ENCODE measurements at regions not wholly inside any gene's neighbourhood (a gene's known extent, or its start where the extent isn't known, plus 50 kb on each side); places are given as distances from the start of the nearest gene placed in this dataset.
"Not testable (repeated sequence)": the region's sequence is repeated elsewhere in the genome, so short reads cannot be mapped to it uniquely, and the experiment has no call there.

DNA sequence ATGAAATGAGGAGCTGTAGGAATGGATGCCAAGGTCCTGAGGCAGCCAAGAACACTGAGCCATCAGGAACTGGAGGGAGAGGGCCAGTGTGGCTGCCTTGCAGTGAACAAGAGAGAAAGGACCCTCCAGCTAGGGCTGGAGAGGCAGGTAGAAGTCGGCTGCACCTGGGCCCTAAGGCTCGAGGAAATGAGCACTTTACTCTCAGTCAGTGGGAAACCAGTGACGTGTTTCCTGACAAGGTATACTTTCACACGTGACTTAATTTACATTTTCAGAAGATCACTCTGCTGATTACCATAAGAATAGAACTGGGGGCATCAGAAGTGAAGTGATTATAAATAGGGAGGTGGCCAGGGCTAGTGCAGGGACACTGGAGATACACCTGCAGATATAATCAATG lies 115.2 kb downstream of the C17orf67 start:
- TF ChIP-seq, protein P1, sequence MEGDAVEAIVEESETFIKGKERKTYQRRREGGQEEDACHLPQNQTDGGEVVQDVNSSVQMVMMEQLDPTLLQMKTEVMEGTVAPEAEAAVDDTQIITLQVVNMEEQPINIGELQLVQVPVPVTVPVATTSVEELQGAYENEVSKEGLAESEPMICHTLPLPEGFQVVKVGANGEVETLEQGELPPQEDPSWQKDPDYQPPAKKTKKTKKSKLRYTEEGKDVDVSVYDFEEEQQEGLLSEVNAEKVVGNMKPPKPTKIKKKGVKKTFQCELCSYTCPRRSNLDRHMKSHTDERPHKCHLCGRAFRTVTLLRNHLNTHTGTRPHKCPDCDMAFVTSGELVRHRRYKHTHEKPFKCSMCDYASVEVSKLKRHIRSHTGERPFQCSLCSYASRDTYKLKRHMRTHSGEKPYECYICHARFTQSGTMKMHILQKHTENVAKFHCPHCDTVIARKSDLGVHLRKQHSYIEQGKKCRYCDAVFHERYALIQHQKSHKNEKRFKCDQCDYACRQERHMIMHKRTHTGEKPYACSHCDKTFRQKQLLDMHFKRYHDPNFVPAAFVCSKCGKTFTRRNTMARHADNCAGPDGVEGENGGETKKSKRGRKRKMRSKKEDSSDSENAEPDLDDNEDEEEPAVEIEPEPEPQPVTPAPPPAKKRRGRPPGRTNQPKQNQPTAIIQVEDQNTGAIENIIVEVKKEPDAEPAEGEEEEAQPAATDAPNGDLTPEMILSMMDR (IDR thresholded peaks at IDR 0.05; ENCODE audit: low read depth, low read length) = no peak
- H3K4me3 ChIP-seq (replicated peaks in 1 of 2; ENCODE audit: low read depth in 2 of 2, low read length in 2 of 2) = no peak overlapping the region
- no peak for DNase-seq (ENCODE audit: low read depth in 2 of 2)

DNA sequence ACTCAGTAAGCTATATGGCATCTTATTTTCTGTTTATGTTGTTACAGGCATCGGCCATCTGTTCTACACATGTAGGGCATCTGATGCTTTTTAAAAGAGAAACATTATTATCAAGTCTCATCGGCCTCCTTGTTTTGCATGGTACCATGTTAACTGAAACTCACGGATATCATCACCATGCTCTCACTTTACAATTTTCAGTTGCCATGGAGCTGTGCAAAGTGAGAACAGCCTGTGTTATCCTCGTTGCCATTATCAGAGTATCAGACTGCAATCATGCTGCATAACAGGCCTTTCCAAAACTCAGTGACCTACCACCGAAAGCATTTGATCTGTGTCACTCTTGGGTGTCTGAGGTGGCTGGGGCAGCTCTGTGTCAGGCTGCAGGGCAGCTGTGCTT lies 110.3 kb downstream of the C17orf67 start:
- DNase-seq (ENCODE audit: low read depth in 2 of 2) = no peak
- no peak overlapping the region for H3K4me3 ChIP-seq (replicated peaks in 1 of 2; ENCODE audit: low read depth in 2 of 2, low read length in 2 of 2)
- TF ChIP-seq, protein P1 (IDR thresholded peaks at IDR 0.05; ENCODE audit: low read depth, low read length) = no peak

DNA sequence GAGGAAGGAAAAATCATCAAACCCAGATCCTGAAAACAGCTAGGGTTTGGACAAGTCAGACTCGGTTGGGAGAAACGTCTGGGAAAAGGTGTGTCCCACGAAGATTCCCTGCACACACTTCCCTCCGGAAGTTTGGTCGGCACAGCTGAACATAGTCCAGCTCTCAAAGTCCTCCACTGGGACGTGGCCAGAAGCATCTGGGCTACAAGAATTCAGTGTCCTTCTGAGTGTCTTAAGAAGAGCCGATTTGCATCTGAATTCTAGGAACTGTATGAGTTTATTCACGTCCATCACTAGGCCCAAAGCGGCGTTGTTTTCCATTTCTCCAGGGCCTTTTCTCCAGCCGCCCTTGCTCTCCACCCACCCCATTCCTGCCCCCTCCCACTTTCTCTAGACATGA lies 109.1 kb downstream of the C17orf67 start:
- no peak for DNase-seq (ENCODE audit: low read depth in 2 of 2)
- TF ChIP-seq, protein P1 (IDR thresholded peaks at IDR 0.05; ENCODE audit: low read depth, low read length) = no peak
- H3K4me3 ChIP-seq (replicated peaks in 1 of 2; ENCODE audit: low read depth in 2 of 2, low read length in 2 of 2) = no peak overlapping the region

DNA sequence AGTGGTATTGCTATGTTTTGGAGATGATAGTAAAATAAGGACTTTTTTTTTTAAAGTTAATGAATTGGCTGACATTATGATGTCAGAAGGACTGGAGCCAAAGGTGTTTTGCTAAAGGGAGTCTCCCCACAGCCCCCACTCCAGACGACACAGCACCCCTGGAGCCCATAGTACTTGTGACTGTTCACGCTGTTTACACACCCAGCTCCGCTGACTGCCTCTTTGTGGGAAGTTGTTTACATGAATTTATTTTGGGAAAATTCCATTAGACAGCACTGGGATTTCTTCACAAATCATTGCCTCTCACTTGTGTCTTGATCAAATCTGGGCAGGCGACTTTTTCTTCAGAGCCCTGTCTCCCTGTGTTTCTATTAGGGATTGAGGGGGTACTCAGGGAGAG lies 108.6 kb downstream of the C17orf67 start:
- H3K4me3 ChIP-seq (replicated peaks in 1 of 2; ENCODE audit: low read depth in 2 of 2, low read length in 2 of 2) = no peak overlapping the region
- DNase-seq (ENCODE audit: low read depth in 2 of 2) = no peak
- TF ChIP-seq, protein P1 (IDR thresholded peaks at IDR 0.05; ENCODE audit: low read depth, low read length) = no peak

DNA sequence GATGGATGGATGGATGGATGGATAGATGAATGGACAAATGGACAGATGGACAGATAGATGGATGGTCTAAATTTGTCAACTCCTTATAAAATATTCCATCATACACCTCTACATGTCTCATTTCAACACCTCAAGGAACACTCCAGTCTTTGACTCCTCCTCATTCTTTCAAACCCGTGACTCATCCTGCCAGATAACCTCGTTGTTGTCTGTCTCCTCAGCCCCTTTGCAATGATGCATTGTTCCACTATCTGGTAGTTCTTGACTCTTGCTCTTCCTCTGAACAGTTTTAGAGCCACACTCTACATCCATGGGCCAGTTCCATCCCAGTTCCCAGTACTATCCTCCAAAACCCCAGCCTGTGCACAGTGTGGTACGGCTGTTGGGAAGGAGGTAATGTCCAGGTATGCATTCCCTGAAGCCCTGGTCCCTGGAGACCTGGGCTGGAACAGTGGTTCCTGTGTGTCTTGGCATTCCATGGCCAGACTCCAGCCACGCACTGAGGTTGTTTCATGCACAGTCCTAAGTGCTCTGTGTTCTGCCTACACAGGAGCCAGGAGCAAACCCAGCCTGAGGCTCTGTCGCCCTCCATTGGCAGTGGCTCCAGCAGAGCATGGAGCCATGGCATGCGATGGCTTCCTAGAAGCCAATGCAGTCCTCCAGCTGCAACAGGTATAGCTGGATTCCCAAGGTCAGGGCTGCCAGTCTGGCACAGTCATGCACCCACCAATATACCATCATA lies 105.7 kb downstream of the C17orf67 start:
- no peak overlapping the region for H3K4me3 ChIP-seq (replicated peaks in 1 of 2; ENCODE audit: low read depth in 2 of 2, low read length in 2 of 2)
- TF ChIP-seq, protein P1 (IDR thresholded peaks at IDR 0.05; ENCODE audit: low read depth, low read length) = no peak
- DNase-seq (ENCODE audit: low read depth in 2 of 2) = no peak

DNA sequence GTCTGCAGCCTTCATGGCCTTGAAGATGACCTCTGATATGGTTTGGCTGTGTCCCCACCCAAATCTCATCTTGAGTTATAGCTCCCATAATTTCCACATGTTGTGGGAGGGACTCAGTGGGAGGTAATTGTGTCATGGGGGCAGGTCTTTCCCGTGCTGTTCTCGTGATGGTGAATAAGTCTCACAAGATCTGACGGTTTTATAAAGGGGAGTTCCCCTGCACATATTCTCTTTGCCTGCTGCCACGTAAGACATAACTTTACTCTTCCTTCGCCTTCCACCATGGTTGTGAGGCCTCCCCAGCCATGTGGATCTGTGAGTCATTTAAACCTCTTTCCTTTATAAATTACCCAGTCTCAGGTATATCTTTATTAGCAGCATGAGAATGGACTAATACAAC lies 102.6 kb downstream of the C17orf67 start:
- H3K4me3 ChIP-seq (replicated peaks in 1 of 2; ENCODE audit: low read depth in 2 of 2, low read length in 2 of 2); DNase-seq (ENCODE audit: low read depth in 2 of 2): not testable (repeated sequence)

DNA sequence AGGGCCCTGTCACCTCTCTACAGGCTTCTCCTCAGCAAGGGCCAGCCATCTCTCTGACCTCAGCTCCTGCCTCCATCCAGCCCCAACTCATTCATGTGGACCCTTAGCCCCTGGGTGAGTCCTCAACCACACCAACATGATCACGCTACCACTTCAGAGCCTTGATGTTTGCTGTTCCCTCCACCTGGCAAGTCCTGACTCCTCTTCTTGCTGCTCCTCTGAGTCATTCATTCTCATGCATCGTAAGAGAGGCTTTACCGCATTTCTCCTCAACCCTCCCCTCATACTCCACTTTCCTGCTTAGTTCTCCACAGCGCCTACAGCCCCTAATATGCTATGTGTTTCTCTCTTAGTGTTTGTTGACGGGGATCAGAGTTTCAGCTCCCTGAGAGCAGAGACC lies 99.9 kb downstream of the C17orf67 start:
- no peak overlapping the region for H3K4me3 ChIP-seq (replicated peaks in 1 of 2; ENCODE audit: low read depth in 2 of 2, low read length in 2 of 2)
- TF ChIP-seq, protein P1 (IDR thresholded peaks at IDR 0.05; ENCODE audit: low read depth, low read length) = no peak
- no peak for DNase-seq (ENCODE audit: low read depth in 2 of 2)

Data from cardiac fibroblast (primary cell).